MG63 (cell line): ENCODE measurements at regions not wholly inside any gene's neighbourhood (a gene's known extent, or its start where the extent isn't known, plus 50 kb on each side); places are given as distances from the start of the nearest gene placed in this dataset.

Source experiments
- DNase-seq: peaks from one replicate; pipeline ENCODE4 v3.0.0-alpha.2; 2020
- H3K27me3 ChIP-seq: fragments of 250-450 bp; sonication (Bioruptor Pico); 2 replicates; pipeline ENCODE4 v1.5.1; 2020; ENCODE audit warnings: mild to moderate bottlenecking, moderate library complexity
- H3K36me3 ChIP-seq: fragments of 250-450 bp; sonication (Bioruptor Pico); 2 replicates; pipeline ENCODE4 v1.5.1; 2020; ENCODE audit warnings: mild to moderate bottlenecking, moderate library complexity
- H3K4me3 ChIP-seq: fragments of 250-450 bp; sonication (Bioruptor Pico); 2 replicates; pipeline ENCODE4 v1.5.1; 2020; ENCODE audit warnings: mild to moderate bottlenecking, moderate library complexity
- H3K9me3 ChIP-seq: fragments of 250-450 bp; sonication (Bioruptor Pico); 2 replicates; pipeline ENCODE4 v1.5.1; 2020; ENCODE audit warnings: mild to moderate bottlenecking, moderate library complexity

- H3K27me3 ChIP-seq: no peaks in the 10 kb centered on the region
- no peak for DNase-seq
- H3K36me3 ChIP-seq: no peaks in the 10 kb centered on the region
- H3K4me3 ChIP-seq: no peak overlapping the region
- no peaks in the 10 kb centered on the region for H3K9me3 ChIP-seq
Observed at GRCh38 chr2:66805968-66806367, 371.0 kb downstream of the MEIS1 start.

- H3K4me3 ChIP-seq: no peak overlapping the region
- H3K9me3 ChIP-seq: peaks cover 5% of the 10 kb centered on the region
- DNase-seq: no peak
- H3K27me3 ChIP-seq: no peaks in the 10 kb centered on the region
- H3K36me3 ChIP-seq: no peaks in the 10 kb centered on the region
Observed at GRCh38 chr2:66813525-66813924, 378.6 kb downstream of the MEIS1 start.

- Histone ChIP-seq H3K9me3 (peaks cover 6% of the 10 kb centered on the region), H3K27me3 (no peaks in the 10 kb centered on the region), H3K36me3 (no peaks in the 10 kb centered on the region), H3K4me3 (no peak overlapping the region)
- DNase-seq: no peak
Observed at GRCh38 chr2:66813976-66814375, 379.1 kb downstream of the MEIS1 start.

- Histone ChIP-seq H3K4me3 (no peak overlapping the region), H3K27me3 (no peaks in the 10 kb centered on the region), H3K9me3 (peaks cover 8% of the 10 kb centered on the region), H3K36me3 (no peaks in the 10 kb centered on the region)
- DNase-seq: no peak
Observed at GRCh38 chr2:66814916-66815315, 380.0 kb downstream of the MEIS1 start.

GRCh38 chr2:66815886-66816285 lies 381.0 kb downstream of the MEIS1 start:
- Histone ChIP-seq H3K4me3 (no peak overlapping the region), H3K27me3 (no peaks in the 10 kb centered on the region), H3K9me3 (peaks cover 8% of the 10 kb centered on the region), H3K36me3 (no peaks in the 10 kb centered on the region)
- DNase-seq: no peak

GRCh38 chr2:66821168-66821567 lies 386.2 kb downstream of the MEIS1 start:
- DNase-seq: no peak
- Histone ChIP-seq H3K36me3 (no peaks in the 10 kb centered on the region), H3K9me3 (peaks cover 6% of the 10 kb centered on the region), H3K4me3 (no peak overlapping the region), H3K27me3 (no peaks in the 10 kb centered on the region)

- Histone ChIP-seq H3K27me3 (no peaks in the 10 kb centered on the region), H3K4me3 (no peak overlapping the region), H3K36me3 (no peaks in the 10 kb centered on the region), H3K9me3 (peaks cover 6% of the 10 kb centered on the region)
- no peak for DNase-seq
Observed at GRCh38 chr2:66822186-66822585, 387.3 kb downstream of the MEIS1 start.

- H3K36me3 ChIP-seq: no peaks in the 10 kb centered on the region
- no peak for DNase-seq
- no peak overlapping the region for H3K4me3 ChIP-seq
- no peaks in the 10 kb centered on the region for H3K27me3 ChIP-seq
- no peaks in the 10 kb centered on the region for H3K9me3 ChIP-seq
Observed at GRCh38 chr2:66824926-66825325, 390.0 kb downstream of the MEIS1 start.

- H3K36me3 ChIP-seq: no peaks in the 10 kb centered on the region
- no peak for DNase-seq
- no peaks in the 10 kb centered on the region for H3K9me3 ChIP-seq
- no peak overlapping the region for H3K4me3 ChIP-seq
- H3K27me3 ChIP-seq: no peaks in the 10 kb centered on the region
Observed at GRCh38 chr2:66827851-66828250, 392.9 kb downstream of the MEIS1 start.

GRCh38 chr2:66828876-66829275 lies 394.0 kb downstream of the MEIS1 start:
- H3K9me3 ChIP-seq: no peaks in the 10 kb centered on the region
- no peak for DNase-seq
- H3K4me3 ChIP-seq: no peak overlapping the region
- no peaks in the 10 kb centered on the region for H3K27me3 ChIP-seq
- no peaks in the 10 kb centered on the region for H3K36me3 ChIP-seq

- no peak for DNase-seq
- H3K4me3 ChIP-seq: no peak overlapping the region
- H3K9me3 ChIP-seq: no peaks in the 10 kb centered on the region
- no peaks in the 10 kb centered on the region for H3K27me3 ChIP-seq
- H3K36me3 ChIP-seq: no peaks in the 10 kb centered on the region
Observed at GRCh38 chr2:66830881-66831280, 396.0 kb downstream of the MEIS1 start.

- no peaks in the 10 kb centered on the region for H3K9me3 ChIP-seq
Observed at GRCh38 chr2:66832646-66833435, 397.9 kb downstream of the MEIS1 start.

GRCh38 chr2:66834859-66835258 lies 399.9 kb downstream of the MEIS1 start:
- no peaks in the 10 kb centered on the region for H3K36me3 ChIP-seq

More at GRCh38 chr2:66832646-66833435, 397.9 kb downstream of the MEIS1 start:
- Histone ChIP-seq H3K27me3 (no peaks in the 10 kb centered on the region), H3K4me3 (no peak overlapping the region), H3K36me3 (no peaks in the 10 kb centered on the region)
- DNase-seq: no peak

GRCh38 chr2:66836851-66837250 lies 401.9 kb downstream of the MEIS1 start:
- Histone ChIP-seq H3K36me3 (no peaks in the 10 kb centered on the region), H3K4me3 (no peak overlapping the region), H3K9me3 (no peaks in the 10 kb centered on the region), H3K27me3 (no peaks in the 10 kb centered on the region)
- no peak for DNase-seq

More at GRCh38 chr2:66834859-66835258, 399.9 kb downstream of the MEIS1 start:
- Histone ChIP-seq H3K27me3 (no peaks in the 10 kb centered on the region), H3K4me3 (no peak overlapping the region), H3K9me3 (no peaks in the 10 kb centered on the region)
- DNase-seq: no peak

- no peaks in the 10 kb centered on the region for H3K27me3 ChIP-seq
- DNase-seq: peak; percentile 75
- H3K36me3 ChIP-seq: no peaks in the 10 kb centered on the region
- H3K4me3 ChIP-seq: no peak overlapping the region
- no peaks in the 10 kb centered on the region for H3K9me3 ChIP-seq
Observed at GRCh38 chr2:66839551-66840320, 404.8 kb downstream of the MEIS1 start.

- Histone ChIP-seq H3K4me3 (no peak overlapping the region), H3K36me3 (no peaks in the 10 kb centered on the region), H3K9me3 (no peaks in the 10 kb centered on the region), H3K27me3 (no peaks in the 10 kb centered on the region)
- DNase-seq: no peak
Observed at GRCh38 chr2:66840321-66841002, 405.5 kb downstream of the MEIS1 start.

GRCh38 chr2:66843847-66844246 lies 408.9 kb downstream of the MEIS1 start:
- no peak for DNase-seq
- Histone ChIP-seq H3K27me3 (no peaks in the 10 kb centered on the region), H3K4me3 (no peak overlapping the region), H3K36me3 (no peaks in the 10 kb centered on the region), H3K9me3 (no peaks in the 10 kb centered on the region)
